Neural cell (in vitro differentiated cells): ENCODE measurements at regions not wholly inside any gene's neighbourhood (a gene's known extent, or its start where the extent isn't known, plus 50 kb on each side); places are given as distances from the start of the nearest gene placed in this dataset.
"Not testable (repeated sequence)": the region's sequence is repeated elsewhere in the genome, so short reads cannot be mapped to it uniquely, and the experiment has no call there.

ENCODE experiments used
- CTCF ChIP-seq: fragments of 450-650 bp; IDR thresholded peaks from 2 replicates; pipeline ENCODE4 v1.5.1; 2014; ENCODE audit warnings: antibody characterized with exemption, mild to moderate bottlenecking, moderate library complexity; ENCODE audit not compliant: poor library complexity, severe bottlenecking
- EZH2 ChIP-seq: fragments of 200-600, 300-800 bp; shearing (Covaris generic), sonication (generic); IDR thresholded peaks from 2 replicates; pipeline ENCODE4 v1.6.1; 2014; ENCODE audit warnings: antibody characterized with exemption, low read length, borderline replicate concordance, mild to moderate bottlenecking; ENCODE audit not compliant: insufficient read depth, poor library complexity, severe bottlenecking
- TF ChIP-seq, protein P1 (sequence below): IDR thresholded peaks from 2 replicates; pipeline ENCODE4 v1.6.1; 2012; ENCODE audit warnings: borderline replicate concordance

- TF ChIP-seq CTCF, EZH2: not testable (repeated sequence)
- TF ChIP-seq, protein P1, sequence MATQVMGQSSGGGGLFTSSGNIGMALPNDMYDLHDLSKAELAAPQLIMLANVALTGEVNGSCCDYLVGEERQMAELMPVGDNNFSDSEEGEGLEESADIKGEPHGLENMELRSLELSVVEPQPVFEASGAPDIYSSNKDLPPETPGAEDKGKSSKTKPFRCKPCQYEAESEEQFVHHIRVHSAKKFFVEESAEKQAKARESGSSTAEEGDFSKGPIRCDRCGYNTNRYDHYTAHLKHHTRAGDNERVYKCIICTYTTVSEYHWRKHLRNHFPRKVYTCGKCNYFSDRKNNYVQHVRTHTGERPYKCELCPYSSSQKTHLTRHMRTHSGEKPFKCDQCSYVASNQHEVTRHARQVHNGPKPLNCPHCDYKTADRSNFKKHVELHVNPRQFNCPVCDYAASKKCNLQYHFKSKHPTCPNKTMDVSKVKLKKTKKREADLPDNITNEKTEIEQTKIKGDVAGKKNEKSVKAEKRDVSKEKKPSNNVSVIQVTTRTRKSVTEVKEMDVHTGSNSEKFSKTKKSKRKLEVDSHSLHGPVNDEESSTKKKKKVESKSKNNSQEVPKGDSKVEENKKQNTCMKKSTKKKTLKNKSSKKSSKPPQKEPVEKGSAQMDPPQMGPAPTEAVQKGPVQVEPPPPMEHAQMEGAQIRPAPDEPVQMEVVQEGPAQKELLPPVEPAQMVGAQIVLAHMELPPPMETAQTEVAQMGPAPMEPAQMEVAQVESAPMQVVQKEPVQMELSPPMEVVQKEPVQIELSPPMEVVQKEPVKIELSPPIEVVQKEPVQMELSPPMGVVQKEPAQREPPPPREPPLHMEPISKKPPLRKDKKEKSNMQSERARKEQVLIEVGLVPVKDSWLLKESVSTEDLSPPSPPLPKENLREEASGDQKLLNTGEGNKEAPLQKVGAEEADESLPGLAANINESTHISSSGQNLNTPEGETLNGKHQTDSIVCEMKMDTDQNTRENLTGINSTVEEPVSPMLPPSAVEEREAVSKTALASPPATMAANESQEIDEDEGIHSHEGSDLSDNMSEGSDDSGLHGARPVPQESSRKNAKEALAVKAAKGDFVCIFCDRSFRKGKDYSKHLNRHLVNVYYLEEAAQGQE = not testable (repeated sequence)
Measured at GRCh38 chr2:77734662-77735340, 212.6 kb upstream of the LRRTM4 start.
